ENCODE measurements at regions not wholly inside any gene's neighbourhood (a gene's known extent, or its start where the extent isn't known, plus 50 kb on each side); places are given as distances from the start of the nearest gene placed in this dataset.

GRCh38 chr4:96841801-96842200 is 1001.9 kb downstream of the PDHA2 start:
- Mint-ChIP-seq H3K36me3 (no peaks in the 10 kb centered on the region), H3K9me3 (peaks cover 0 to 3% (median 1%) of the 10 kb centered on the region in 7 donors), H3K27ac (no peak overlapping the region), H3K4me1 (no peaks in the 10 kb centered on the region), H3K27me3 (ENCODE audit: low read depth in 3 of 3) (no peaks in the 10 kb centered on the region), H3K4me3 (no peak overlapping the region)
- no peak for DNase-seq
- no peak overlapping the region for H3K27ac ChIP-seq (ENCODE audit: low read depth in 1 of 2, low read length in 2 of 2)
- WGBS (ENCODE audit: insufficient coverage), result no CpG with 5 or more reads among the region's 2 CpGs
- H2AFZ ChIP-seq (ENCODE audit: insufficient read depth, low read depth, low read length, poor library complexity, severe bottlenecking), result no peak overlapping the region
- no peaks in the 10 kb centered on the region for H3K4me1 ChIP-seq (ENCODE audit: control insufficient read depth in 1 of 2, insufficient read depth in 2 of 2, low read length in 2 of 2)
- no peaks in the 10 kb centered on the region for H3K79me2 ChIP-seq (ENCODE audit: insufficient read depth, low read length)
- H3K4me3 ChIP-seq (replicated peaks in 1 of 3; ENCODE audit: low read depth in 2 of 3, low read length in 3 of 3), result no peak overlapping the region
- H3K36me3 ChIP-seq (replicated peaks in 1 of 2; ENCODE audit: control insufficient read depth in 1 of 2, insufficient read depth in 2 of 2, low read length in 2 of 2), result no peaks in the 10 kb centered on the region
- no peaks in the 10 kb centered on the region for H4K20me1 ChIP-seq (ENCODE audit: insufficient read depth, low read length)
- no peak for TF ChIP-seq CTCF (IDR thresholded peaks at IDR 0.05)
- H3K4me2 ChIP-seq (replicated peaks; ENCODE audit: extremely low read depth, low read length, poor library complexity, severe bottlenecking), result no peak overlapping the region
- no peaks in the 10 kb centered on the region for H3K27me3 ChIP-seq (ENCODE audit: control insufficient read depth in 2 of 2, insufficient read depth in 2 of 2, low read length in 2 of 2)
- intact Hi-C loops (cut with micrococcal nuclease), result no loop called here
- no peaks in the 10 kb centered on the region for H3K9me3 ChIP-seq (replicated peaks in 1 of 2; ENCODE audit: control insufficient read depth in 1 of 2, insufficient read depth in 1 of 2, low read length in 2 of 2)
- H3K9ac ChIP-seq (ENCODE audit: insufficient read depth, low read length, poor library complexity, severe bottlenecking), result no peak overlapping the region

GRCh38 chr4:96844858-96845490 is 1005.1 kb downstream of the PDHA2 start:
- Histone ChIP-seq H3K9ac (ENCODE audit: insufficient read depth, low read length, poor library complexity, severe bottlenecking) (no peak overlapping the region), H2AFZ (ENCODE audit: insufficient read depth, low read depth, low read length, poor library complexity, severe bottlenecking) (no peak overlapping the region), H3K4me1 (ENCODE audit: control insufficient read depth in 1 of 2, insufficient read depth in 2 of 2, low read length in 2 of 2) (no peaks in the 10 kb centered on the region), H3K4me2 (replicated peaks; ENCODE audit: extremely low read depth, low read length, poor library complexity, severe bottlenecking) (no peak overlapping the region), H3K27ac (ENCODE audit: low read depth in 1 of 2, low read length in 2 of 2) (no peak overlapping the region), H3K4me3 (replicated peaks in 1 of 3; ENCODE audit: low read depth in 2 of 3, low read length in 3 of 3) (no peak overlapping the region), H3K27me3 (ENCODE audit: control insufficient read depth in 2 of 2, insufficient read depth in 2 of 2, low read length in 2 of 2) (no peaks in the 10 kb centered on the region), H3K79me2 (ENCODE audit: insufficient read depth, low read length) (no peaks in the 10 kb centered on the region), H3K36me3 (replicated peaks in 1 of 2; ENCODE audit: control insufficient read depth in 1 of 2, insufficient read depth in 2 of 2, low read length in 2 of 2) (no peaks in the 10 kb centered on the region), H4K20me1 (ENCODE audit: insufficient read depth, low read length) (no peaks in the 10 kb centered on the region), H3K9me3 (replicated peaks in 1 of 2; ENCODE audit: control insufficient read depth in 1 of 2, insufficient read depth in 1 of 2, low read length in 2 of 2) (no peaks in the 10 kb centered on the region)
- Mint-ChIP-seq H3K4me1 (no peaks in the 10 kb centered on the region), H3K4me3 (no peak overlapping the region), H3K27me3 (ENCODE audit: low read depth in 3 of 3) (no peaks in the 10 kb centered on the region), H3K36me3 (no peaks in the 10 kb centered on the region), H3K9me3 (peaks cover 0 to 3% (median 0%) of the 10 kb centered on the region in 7 donors), H3K27ac (no peak overlapping the region)
- no peak for DNase-seq
- intact Hi-C loops (cut with micrococcal nuclease), result no loop called here
- no peak for TF ChIP-seq CTCF (IDR thresholded peaks at IDR 0.05)
- no CpG with 5 or more reads among the region's 1 CpG for WGBS (ENCODE audit: insufficient coverage)
